Subcutaneous abdominal adipose tissue (tissue), 5 donors: ENCODE measurements at regions not wholly inside any gene's neighbourhood (a gene's known extent, or its start where the extent isn't known, plus 50 kb on each side); places are given as distances from the start of the nearest gene placed in this dataset.

Experiments used
- H3K27ac ChIP-seq: one replicate; pipeline ENCODE4 v1.7.0; 2013; ENCODE audit warnings: low read depth, mild to moderate bottlenecking, inconsistent platforms, low read length, moderate library complexity
- H3K27me3 ChIP-seq, 5 donors: one replicate each; pipeline ENCODE4 v1.7.0; 2013; ENCODE audit warnings: low read length in 5 of 5, inconsistent platforms in 1 of 5; ENCODE audit not compliant: control insufficient read depth in 5 of 5, insufficient read depth in 4 of 5
- H3K36me3 ChIP-seq, 5 donors: one replicate each; pipeline ENCODE4 v1.7.0; 2013; ENCODE audit warnings: low read length in 5 of 5; ENCODE audit not compliant: control insufficient read depth in 5 of 5, insufficient read depth in 5 of 5
- H3K4me1 ChIP-seq, 5 donors: one replicate each; pipeline ENCODE4 v1.7.0; 2013; ENCODE audit warnings: low read length in 5 of 5, mild to moderate bottlenecking in 3 of 5, moderate library complexity in 1 of 5; ENCODE audit not compliant: control insufficient read depth in 5 of 5, insufficient read depth in 5 of 5
- H3K4me3 ChIP-seq, 5 donors: one replicate each; pipeline ENCODE4 v1.7.0; 2013; ENCODE audit warnings: low read length in 5 of 5, low read depth in 1 of 5
- H3K9ac ChIP-seq, 5 donors: one replicate each; pipeline ENCODE4 v1.7.0; 2013; ENCODE audit warnings: low read length in 5 of 5, mild to moderate bottlenecking in 4 of 5, moderate library complexity in 3 of 5
- H3K9me3 ChIP-seq, 5 donors: one replicate each; pipeline ENCODE4 v1.7.0; 2013; ENCODE audit warnings: low read length in 5 of 5; ENCODE audit not compliant: control insufficient read depth in 5 of 5
- donor health status: healthy.
- donor health status: healthy.
- donor health status: healthy.
- donor health status: healthy.
- donor health status: healthy.

- H3K27ac ChIP-seq: no peak overlapping the region
- H3K9ac ChIP-seq: no peak overlapping the region
- peaks cover 0 to 8% (median 0%) of the 10 kb centered on the region in 5 donors for H3K27me3 ChIP-seq
- H3K4me3 ChIP-seq: no peak overlapping the region
- H3K36me3 ChIP-seq: no peaks in the 10 kb centered on the region
- H3K9me3 ChIP-seq: peaks cover 0 to 15% (median 7%) of the 10 kb centered on the region in 5 donors
- no peaks in the 10 kb centered on the region for H3K4me1 ChIP-seq
These were observed 213.9 kb upstream of the TSHZ3 start for GRCh38 chr19:31562966-31563612.

- H3K4me3 ChIP-seq: no peak overlapping the region
- H3K9ac ChIP-seq: no peak overlapping the region
- H3K9me3 ChIP-seq: peaks cover 0 to 4% (median 0%) of the 10 kb centered on the region in 5 donors
- peaks cover 0 to 8% (median 0%) of the 10 kb centered on the region in 5 donors for H3K27me3 ChIP-seq
- no peaks in the 10 kb centered on the region for H3K36me3 ChIP-seq
- H3K4me1 ChIP-seq: no peaks in the 10 kb centered on the region
- no peak overlapping the region for H3K27ac ChIP-seq
These were observed 218.5 kb upstream of the TSHZ3 start for GRCh38 chr19:31567776-31568175.

- no peak overlapping the region for H3K9ac ChIP-seq
- H3K36me3 ChIP-seq: no peaks in the 10 kb centered on the region
- peaks cover 0 to 4% (median 0%) of the 10 kb centered on the region in 5 donors for H3K9me3 ChIP-seq
- no peak overlapping the region for H3K4me3 ChIP-seq
- no peak overlapping the region for H3K27ac ChIP-seq
- no peaks in the 10 kb centered on the region for H3K4me1 ChIP-seq
- H3K27me3 ChIP-seq: peaks cover 0 to 5% (median 0%) of the 10 kb centered on the region in 5 donors
These were observed 219.5 kb upstream of the TSHZ3 start for GRCh38 chr19:31568724-31569123.

- H3K4me3 ChIP-seq: no peak overlapping the region
- H3K27ac ChIP-seq: no peak overlapping the region
- H3K27me3 ChIP-seq: peaks cover 0 to 2% (median 0%) of the 10 kb centered on the region in 5 donors
- H3K4me1 ChIP-seq: no peaks in the 10 kb centered on the region
- H3K9ac ChIP-seq: no peak overlapping the region
- H3K9me3 ChIP-seq: peaks cover 0 to 4% (median 0%) of the 10 kb centered on the region in 5 donors
- H3K36me3 ChIP-seq: no peaks in the 10 kb centered on the region
These were observed 221.5 kb upstream of the TSHZ3 start for GRCh38 chr19:31570718-31571117.

- Histone ChIP-seq H3K27me3 (peaks cover 0 to 2% (median 0%) of the 10 kb centered on the region in 5 donors), H3K9ac (no peak overlapping the region), H3K27ac (no peak overlapping the region), H3K9me3 (no peaks in the 10 kb centered on the region), H3K4me1 (no peaks in the 10 kb centered on the region), H3K36me3 (no peaks in the 10 kb centered on the region), H3K4me3 (no peak overlapping the region)
These were observed 223.1 kb upstream of the TSHZ3 start for GRCh38 chr19:31572102-31572975.

GRCh38 chr19:31572976-31573298, 223.7 kb upstream of the TSHZ3 start:
- Histone ChIP-seq H3K9me3 (no peaks in the 10 kb centered on the region), H3K4me3 (no peak overlapping the region), H3K36me3 (no peaks in the 10 kb centered on the region), H3K27ac (no peak overlapping the region), H3K4me1 (no peaks in the 10 kb centered on the region), H3K27me3 (peaks cover 0 to 2% (median 0%) of the 10 kb centered on the region in 5 donors), H3K9ac (no peak overlapping the region)

GRCh38 chr19:31574251-31574973, 225.2 kb upstream of the TSHZ3 start:
- Histone ChIP-seq H3K9ac (no peak overlapping the region), H3K27me3 (peaks cover 0 to 2% (median 0%) of the 10 kb centered on the region in 5 donors), H3K27ac (no peak overlapping the region), H3K4me3 (no peak overlapping the region), H3K9me3 (no peaks in the 10 kb centered on the region), H3K36me3 (no peaks in the 10 kb centered on the region), H3K4me1 (no peaks in the 10 kb centered on the region)

- Histone ChIP-seq H3K27me3 (peaks cover 0 to 2% (median 0%) of the 10 kb centered on the region in 5 donors), H3K4me3 (no peak overlapping the region), H3K36me3 (no peaks in the 10 kb centered on the region), H3K4me1 (no peaks in the 10 kb centered on the region), H3K27ac (no peak overlapping the region), H3K9me3 (no peaks in the 10 kb centered on the region), H3K9ac (no peak overlapping the region)
These were observed 226.7 kb upstream of the TSHZ3 start for GRCh38 chr19:31575846-31576335.

- no peak overlapping the region for H3K9ac ChIP-seq
- peaks cover 0 to 2% (median 0%) of the 10 kb centered on the region in 5 donors for H3K27me3 ChIP-seq
- H3K27ac ChIP-seq: no peak overlapping the region
- no peaks in the 10 kb centered on the region for H3K36me3 ChIP-seq
- no peaks in the 10 kb centered on the region for H3K4me1 ChIP-seq
- H3K4me3 ChIP-seq: no peak overlapping the region
- no peaks in the 10 kb centered on the region for H3K9me3 ChIP-seq
These were observed 229.1 kb upstream of the TSHZ3 start for GRCh38 chr19:31578326-31578725.
